Naive B cell (primary cell): ENCODE measurements at regions not wholly inside any gene's neighbourhood (a gene's known extent, or its start where the extent isn't known, plus 50 kb on each side); places are given as distances from the start of the nearest gene placed in this dataset.

Experiments used
- ATAC-seq, 2 donors: fragments of 150-1000 bp; cut with Tn5 transposase; 2 replicates each; pipeline ENCODE4 v1.10.0; 2021; ENCODE audit warnings: low read depth in 2 of 2, mild to moderate bottlenecking in 2 of 2, moderate library complexity in 2 of 2
- DNase-seq: peaks from one replicate; pipeline ENCODE4 v3.0.0; 2022
- H3K27ac Mint-ChIP-seq, 6 donors: one replicate each; pipeline ENCODE4 v1.8.0; 2020 to 2022; ENCODE audit warnings: mild to moderate bottlenecking in 6 of 6, mixed read lengths in 6 of 6, moderate library complexity in 5 of 6, inconsistent platforms in 2 of 6
- H3K27me3 Mint-ChIP-seq, 3 donors: one replicate each; pipeline ENCODE4 v1.8.0; 2021 to 2022; ENCODE audit warnings: mixed read lengths in 3 of 3, mild to moderate bottlenecking in 1 of 3
- H3K36me3 Mint-ChIP-seq, 2 donors: one replicate each; pipeline ENCODE4 v1.8.0; 2020 to 2022; ENCODE audit warnings: mixed read lengths in 2 of 2, inconsistent platforms in 1 of 2, mild to moderate bottlenecking in 1 of 2
- H3K4me1 Mint-ChIP-seq, 3 donors: one replicate each; pipeline ENCODE4 v1.8.0; 2020 to 2022; ENCODE audit warnings: mixed read lengths in 3 of 3, inconsistent platforms in 1 of 3, mild to moderate bottlenecking in 1 of 3, moderate library complexity in 1 of 3
- H3K4me3 Mint-ChIP-seq, 8 donors: one replicate each; pipeline ENCODE4 v1.8.0; 2020 to 2022; ENCODE audit warnings: mild to moderate bottlenecking in 8 of 8, mixed read lengths in 8 of 8, moderate library complexity in 8 of 8, inconsistent platforms in 2 of 8
- H3K9me3 Mint-ChIP-seq, 7 donors: one replicate each; pipeline ENCODE4 v1.8.0; 2020 to 2022; ENCODE audit warnings: mixed read lengths in 7 of 7, mild to moderate bottlenecking in 5 of 7, inconsistent platforms in 2 of 7, moderate library complexity in 1 of 7

- Mint-ChIP-seq H3K27me3 (no peaks in the 10 kb centered on the region), H3K27ac (no peak overlapping the region), H3K36me3 (peaks cover 0 to 4% of the 10 kb centered on the region in 2 donors), H3K4me1 (no peaks in the 10 kb centered on the region), H3K4me3 (no peak overlapping the region), H3K9me3 (peaks cover 0 to 7% (median 2%) of the 10 kb centered on the region in 7 donors)
- DNase-seq (no peak), ATAC-seq (no peak)
Observed at GRCh38 chr4:137090951-137091350, 441.3 kb downstream of the PCDH18 start.

- H3K4me3 Mint-ChIP-seq, result no peak overlapping the region
- no peaks in the 10 kb centered on the region for H3K36me3 Mint-ChIP-seq
- H3K4me1 Mint-ChIP-seq, result no peaks in the 10 kb centered on the region
- no peaks in the 10 kb centered on the region for H3K27me3 Mint-ChIP-seq
- H3K27ac Mint-ChIP-seq, result no peak overlapping the region
- DNase-seq (no peak), ATAC-seq (no peak)
- no peaks in the 10 kb centered on the region for H3K9me3 Mint-ChIP-seq
Observed at GRCh38 chr4:137083571-137084135, 448.6 kb downstream of the PCDH18 start.

- H3K36me3 Mint-ChIP-seq, result no peaks in the 10 kb centered on the region
- no peak for DNase-seq
- no peaks in the 10 kb centered on the region for H3K9me3 Mint-ChIP-seq
- no peak overlapping the region for H3K4me3 Mint-ChIP-seq
- H3K27me3 Mint-ChIP-seq, result no peaks in the 10 kb centered on the region
- H3K27ac Mint-ChIP-seq, result no peak overlapping the region
- no peaks in the 10 kb centered on the region for H3K4me1 Mint-ChIP-seq
- no peak for ATAC-seq
Observed at GRCh38 chr4:137082061-137082460, 450.2 kb downstream of the PCDH18 start.

GRCh38 chr4:137076908-137077307 lies 455.4 kb downstream of the PCDH18 start:
- Mint-ChIP-seq H3K36me3 (no peaks in the 10 kb centered on the region), H3K27me3 (no peaks in the 10 kb centered on the region), H3K27ac (no peak overlapping the region), H3K4me1 (no peaks in the 10 kb centered on the region), H3K9me3 (peaks cover 0 to 6% (median under 1%) of the 10 kb centered on the region in 7 donors), H3K4me3 (no peak overlapping the region)
- no peak for DNase-seq
- ATAC-seq, result no peak

- Mint-ChIP-seq H3K4me3 (no peak overlapping the region), H3K27ac (peak overlapping the region in 1 of 6 donors; percentile 12), H3K4me1 (no peaks in the 10 kb centered on the region), H3K9me3 (peaks cover 0 to 6% (median 1%) of the 10 kb centered on the region in 7 donors), H3K27me3 (no peaks in the 10 kb centered on the region), H3K36me3 (no peaks in the 10 kb centered on the region)
- ATAC-seq (no peak), DNase-seq (no peak)
Observed at GRCh38 chr4:137075586-137075985, 456.7 kb downstream of the PCDH18 start.

- Mint-ChIP-seq H3K27ac (no peak overlapping the region), H3K9me3 (peaks cover 0 to 10% (median 0%) of the 10 kb centered on the region in 7 donors), H3K36me3 (no peaks in the 10 kb centered on the region), H3K4me1 (no peaks in the 10 kb centered on the region), H3K4me3 (no peak overlapping the region), H3K27me3 (no peaks in the 10 kb centered on the region)
- ATAC-seq, result no peak
- no peak for DNase-seq
Observed at GRCh38 chr4:137070614-137071013, 461.7 kb downstream of the PCDH18 start.

- ATAC-seq (no peak), DNase-seq (no peak)
- Mint-ChIP-seq H3K4me3 (no peak overlapping the region), H3K36me3 (no peaks in the 10 kb centered on the region), H3K27me3 (no peaks in the 10 kb centered on the region), H3K27ac (no peak overlapping the region), H3K9me3 (peaks cover 0 to 10% (median 0%) of the 10 kb centered on the region in 7 donors), H3K4me1 (no peaks in the 10 kb centered on the region)
Observed at GRCh38 chr4:137069473-137069872, 462.8 kb downstream of the PCDH18 start.

GRCh38 chr4:137067735-137068134 lies 464.6 kb downstream of the PCDH18 start:
- Mint-ChIP-seq H3K4me3 (no peak overlapping the region), H3K36me3 (no peaks in the 10 kb centered on the region), H3K4me1 (no peaks in the 10 kb centered on the region), H3K27ac (no peak overlapping the region), H3K27me3 (no peaks in the 10 kb centered on the region), H3K9me3 (peaks cover 0 to 4% (median 0%) of the 10 kb centered on the region in 7 donors)
- ATAC-seq, result no peak
- no peak for DNase-seq

GRCh38 chr4:137065311-137065710 lies 467.0 kb downstream of the PCDH18 start:
- Mint-ChIP-seq H3K27ac (no peak overlapping the region), H3K36me3 (no peaks in the 10 kb centered on the region), H3K4me1 (no peaks in the 10 kb centered on the region), H3K4me3 (no peak overlapping the region), H3K9me3 (peaks cover 0 to 4% (median 0%) of the 10 kb centered on the region in 7 donors), H3K27me3 (no peaks in the 10 kb centered on the region)
- ATAC-seq (no peak), DNase-seq (no peak)

- peaks cover 0 to 4% (median 0%) of the 10 kb centered on the region in 7 donors for H3K9me3 Mint-ChIP-seq
- H3K4me1 Mint-ChIP-seq, result no peaks in the 10 kb centered on the region
- H3K27ac Mint-ChIP-seq, result no peak overlapping the region
- DNase-seq (no peak), ATAC-seq (no peak)
- no peaks in the 10 kb centered on the region for H3K36me3 Mint-ChIP-seq
- H3K27me3 Mint-ChIP-seq, result no peaks in the 10 kb centered on the region
- H3K4me3 Mint-ChIP-seq, result no peak overlapping the region
Observed at GRCh38 chr4:137063961-137064360, 468.3 kb downstream of the PCDH18 start.

GRCh38 chr4:137043184-137043583 lies 489.1 kb downstream of the PCDH18 start:
- DNase-seq (no peak), ATAC-seq (no peak)
- Mint-ChIP-seq H3K27me3 (no peaks in the 10 kb centered on the region), H3K4me1 (no peaks in the 10 kb centered on the region), H3K27ac (no peak overlapping the region), H3K36me3 (no peaks in the 10 kb centered on the region), H3K9me3 (peaks cover 0 to 3% (median 0%) of the 10 kb centered on the region in 7 donors), H3K4me3 (no peak overlapping the region)

GRCh38 chr4:137039370-137039769 lies 492.9 kb downstream of the PCDH18 start:
- no peak overlapping the region for H3K27ac Mint-ChIP-seq

GRCh38 chr4:137032222-137032621 lies 500.1 kb downstream of the PCDH18 start:
- Mint-ChIP-seq H3K4me3 (no peak overlapping the region), H3K27ac (no peak overlapping the region), H3K27me3 (no peaks in the 10 kb centered on the region), H3K4me1 (no peaks in the 10 kb centered on the region), H3K9me3 (peaks cover 0 to 6% (median 0%) of the 10 kb centered on the region in 7 donors), H3K36me3 (no peaks in the 10 kb centered on the region)
- DNase-seq (no peak), ATAC-seq (no peak)

More at GRCh38 chr4:137039370-137039769, 492.9 kb downstream of the PCDH18 start:
- H3K4me3 Mint-ChIP-seq, result no peak overlapping the region
- H3K36me3 Mint-ChIP-seq, result no peaks in the 10 kb centered on the region
- H3K9me3 Mint-ChIP-seq, result peaks cover 0 to 3% (median 0%) of the 10 kb centered on the region in 7 donors
- no peak for DNase-seq
- no peaks in the 10 kb centered on the region for H3K27me3 Mint-ChIP-seq
- ATAC-seq, result no peak
- H3K4me1 Mint-ChIP-seq, result no peaks in the 10 kb centered on the region

- no peak for ATAC-seq
- no peaks in the 10 kb centered on the region for H3K4me1 Mint-ChIP-seq
- H3K27ac Mint-ChIP-seq, result no peak overlapping the region
- H3K9me3 Mint-ChIP-seq, result peaks cover 0 to 6% (median 3%) of the 10 kb centered on the region in 7 donors
- no peaks in the 10 kb centered on the region for H3K36me3 Mint-ChIP-seq
- no peaks in the 10 kb centered on the region for H3K27me3 Mint-ChIP-seq
- DNase-seq, result no peak
- H3K4me3 Mint-ChIP-seq, result no peak overlapping the region
Observed at GRCh38 chr4:137029026-137029425, 503.3 kb downstream of the PCDH18 start.
